AG04449 (cell line): ENCODE measurements at regions not wholly inside any gene's neighbourhood (a gene's known extent, or its start where the extent isn't known, plus 50 kb on each side); places are given as distances from the start of the nearest gene placed in this dataset.

Experiments used
- CTCF ChIA-PET: fragments of 350-600 bp; formaldehyde crosslinking; extraction: SDS; loops from one replicate; lab custom pipeline; 2021; ENCODE audit warnings: antibody characterized with exemption; lab: Yijun Ruan, JAX
- POLR2A ChIA-PET: fragments of 400-600, 350-600 bp; formaldehyde crosslinking; extraction: SDS; loops from one replicate; lab custom pipeline; 2020; ENCODE audit warnings: antibody characterized with exemption, inconsistent platforms; lab: Yijun Ruan, JAX
- DNase-seq: peaks from one replicate; pipeline ENCODE4 v3.0.0-alpha.2; 2010; ENCODE audit warnings: low read depth, low spot score
- H3K4me3 ChIP-seq: 2 replicates; pipeline ENCODE4 v1.5.1; 2011; ENCODE audit warnings: low read depth, mild to moderate bottlenecking, control low read depth, low read length
- TF ChIP-seq, protein P1 (sequence below): IDR thresholded peaks from one replicate; pipeline ENCODE4 v1.5.1; 2011; ENCODE audit warnings: mild to moderate bottlenecking, moderate library complexity, low read length, control low read depth, inconsistent platforms; ENCODE audit not compliant: insufficient read depth; ENCODE audit errors: missing control alignments

DNA sequence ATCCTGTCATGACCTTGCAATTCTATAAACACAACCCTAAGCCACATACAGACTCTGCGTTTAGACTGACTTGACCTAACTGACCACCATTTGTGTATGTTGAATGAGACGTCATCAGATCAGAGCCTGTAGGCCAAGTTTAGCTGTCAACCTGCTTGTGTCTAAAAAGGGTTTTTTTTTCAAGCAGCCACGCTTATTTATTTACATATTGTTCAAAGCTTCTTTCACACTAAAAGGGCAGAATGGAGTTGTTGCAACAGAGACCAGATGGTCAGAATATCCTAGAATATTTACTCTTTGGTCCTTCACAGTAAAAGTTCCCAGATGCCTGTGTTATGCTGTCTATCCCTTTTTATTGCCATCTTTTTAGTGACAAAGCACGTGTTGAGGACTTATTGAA, 307.7 kb upstream of the SLC10A2 start:
- ChIA-PET POLR2A (no interaction called here), CTCF (no interaction called here)
- H3K4me3 ChIP-seq: no peak overlapping the region
- no peak for DNase-seq
- TF ChIP-seq, protein P1, sequence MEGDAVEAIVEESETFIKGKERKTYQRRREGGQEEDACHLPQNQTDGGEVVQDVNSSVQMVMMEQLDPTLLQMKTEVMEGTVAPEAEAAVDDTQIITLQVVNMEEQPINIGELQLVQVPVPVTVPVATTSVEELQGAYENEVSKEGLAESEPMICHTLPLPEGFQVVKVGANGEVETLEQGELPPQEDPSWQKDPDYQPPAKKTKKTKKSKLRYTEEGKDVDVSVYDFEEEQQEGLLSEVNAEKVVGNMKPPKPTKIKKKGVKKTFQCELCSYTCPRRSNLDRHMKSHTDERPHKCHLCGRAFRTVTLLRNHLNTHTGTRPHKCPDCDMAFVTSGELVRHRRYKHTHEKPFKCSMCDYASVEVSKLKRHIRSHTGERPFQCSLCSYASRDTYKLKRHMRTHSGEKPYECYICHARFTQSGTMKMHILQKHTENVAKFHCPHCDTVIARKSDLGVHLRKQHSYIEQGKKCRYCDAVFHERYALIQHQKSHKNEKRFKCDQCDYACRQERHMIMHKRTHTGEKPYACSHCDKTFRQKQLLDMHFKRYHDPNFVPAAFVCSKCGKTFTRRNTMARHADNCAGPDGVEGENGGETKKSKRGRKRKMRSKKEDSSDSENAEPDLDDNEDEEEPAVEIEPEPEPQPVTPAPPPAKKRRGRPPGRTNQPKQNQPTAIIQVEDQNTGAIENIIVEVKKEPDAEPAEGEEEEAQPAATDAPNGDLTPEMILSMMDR: no peak

DNA sequence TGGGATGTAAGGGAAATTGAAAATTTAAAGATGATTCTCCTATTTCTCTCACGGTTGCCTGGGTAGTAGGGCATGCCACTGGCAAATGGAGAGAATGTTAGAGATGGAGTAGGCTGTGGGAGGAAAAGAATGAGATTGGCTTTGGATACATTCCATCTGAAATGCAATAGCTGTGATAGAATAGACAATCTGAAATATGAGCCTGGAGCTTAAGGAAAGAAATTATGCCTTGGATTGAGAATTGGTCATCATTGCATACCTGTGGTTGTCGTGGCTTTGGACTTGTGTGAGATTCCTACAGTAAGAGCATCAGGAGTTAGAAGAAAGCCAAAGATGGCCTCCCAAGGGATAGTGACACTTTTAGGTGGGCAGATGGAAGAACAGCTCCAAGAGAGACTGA, 305.1 kb upstream of the SLC10A2 start:
- TF ChIP-seq, protein P1: no peak
- ChIA-PET POLR2A (no interaction called here), CTCF (no interaction called here)
- DNase-seq: no peak
- no peak overlapping the region for H3K4me3 ChIP-seq

DNA sequence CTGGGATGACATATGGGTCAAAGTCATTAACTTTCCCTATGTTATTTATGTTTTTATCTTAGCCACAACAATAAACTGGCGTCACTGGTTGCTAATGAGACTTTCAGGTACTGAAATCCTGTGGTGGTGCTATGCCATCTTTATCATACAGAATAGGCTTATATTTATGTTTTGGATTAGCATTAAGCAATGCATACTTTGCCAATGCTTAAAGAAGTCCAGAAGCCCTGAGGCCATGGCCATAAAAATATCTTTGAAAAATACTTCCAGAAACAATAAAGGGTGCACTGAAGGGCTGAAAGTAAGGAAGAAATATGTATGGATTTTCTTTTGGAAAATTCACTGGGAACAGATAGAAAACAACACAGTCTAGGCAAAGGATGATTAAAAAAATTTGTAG, 304.6 kb upstream of the SLC10A2 start:
- no peak overlapping the region for H3K4me3 ChIP-seq
- DNase-seq: no peak
- TF ChIP-seq, protein P1: no peak
- ChIA-PET CTCF (no interaction called here), POLR2A (no interaction called here)

DNA sequence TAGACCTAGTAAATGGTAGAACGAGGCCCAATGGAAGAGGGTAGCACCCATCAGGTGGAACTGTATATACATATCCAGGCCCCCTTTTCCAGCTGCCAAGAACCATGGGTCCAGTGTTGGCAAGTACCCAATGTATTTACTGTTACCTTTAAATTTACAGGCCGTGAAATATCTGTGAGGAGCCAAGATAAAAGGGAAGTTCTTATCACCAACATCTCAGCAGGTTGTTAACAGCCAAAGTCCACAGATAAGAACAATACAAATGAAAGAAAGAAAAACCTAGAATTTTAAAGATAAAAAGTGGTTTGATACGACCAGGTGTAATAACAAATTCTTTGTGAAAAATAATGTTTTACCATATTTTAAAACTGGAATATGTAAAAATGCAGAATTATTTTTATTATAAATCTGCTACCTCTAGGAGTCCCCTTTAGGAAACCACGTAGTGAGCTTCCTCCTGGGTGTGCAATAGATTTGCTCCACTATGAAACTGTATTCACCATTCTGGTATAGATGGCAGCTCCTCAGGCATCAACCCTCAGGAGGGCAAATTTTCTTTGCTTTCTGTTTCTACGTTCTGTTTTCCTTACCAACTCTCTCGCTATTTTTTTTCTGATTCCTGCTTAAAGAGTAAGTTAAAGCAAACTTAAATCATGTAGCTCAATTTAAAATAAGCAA, 292.2 kb upstream of the SLC10A2 start:
- CTCF ChIA-PET: no interaction called here
- no peak for DNase-seq
- TF ChIP-seq, protein P1: no peak
- H3K4me3 ChIP-seq: no peak overlapping the region
- POLR2A ChIA-PET: no interaction called here

DNA sequence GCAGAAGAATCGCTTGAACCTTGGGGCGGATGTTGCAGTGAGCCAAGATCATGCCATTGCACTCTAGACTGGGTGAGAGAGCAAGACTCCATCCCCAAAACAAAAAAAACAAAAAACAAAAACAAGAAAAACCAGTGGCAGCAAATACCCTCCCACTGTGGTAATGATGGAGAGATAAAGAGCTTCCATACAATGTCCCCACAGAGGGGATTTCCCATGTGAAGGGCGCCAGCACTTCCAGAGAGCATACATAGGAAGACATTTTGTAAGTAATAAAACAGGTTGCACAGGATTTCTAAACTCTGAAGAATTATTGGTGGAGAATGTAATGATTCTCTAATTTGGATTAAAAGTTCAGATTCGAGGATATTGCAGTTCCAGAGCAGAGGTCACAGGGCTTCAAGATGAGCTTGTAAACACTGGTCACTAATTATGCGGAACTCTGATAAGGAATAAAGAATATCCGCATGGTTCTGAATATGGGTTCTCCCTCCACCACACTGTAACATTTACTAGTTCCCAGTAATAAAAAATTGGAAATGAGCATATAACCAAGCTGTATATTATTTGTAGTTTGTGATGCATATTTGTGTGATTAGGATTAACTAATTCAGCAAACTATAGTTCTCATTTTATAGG, 290.1 kb upstream of the SLC10A2 start:
- H3K4me3 ChIP-seq: no peak overlapping the region
- POLR2A ChIA-PET: no interaction called here
- CTCF ChIA-PET: no interaction called here
- TF ChIP-seq, protein P1: no peak
- no peak for DNase-seq

DNA sequence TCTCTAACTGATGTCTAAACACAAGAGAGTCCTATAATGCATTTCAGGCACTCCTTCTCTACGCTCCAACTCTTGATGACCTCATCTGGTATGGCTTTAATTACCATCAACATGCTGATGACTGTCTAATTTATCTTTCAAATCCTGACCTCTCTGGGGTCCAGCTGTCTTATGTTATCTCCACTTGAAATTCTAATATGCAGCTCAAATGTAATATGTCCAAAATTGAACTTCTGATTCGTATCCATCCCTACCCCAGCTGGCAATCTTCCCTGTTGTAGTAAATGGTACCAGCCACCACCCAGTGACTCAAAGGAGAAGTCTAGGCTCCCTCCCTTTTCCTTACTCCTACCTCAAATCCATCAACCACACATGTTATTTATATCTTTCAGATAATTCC, 288.0 kb upstream of the SLC10A2 start:
- DNase-seq: no peak
- no peak overlapping the region for H3K4me3 ChIP-seq
- POLR2A ChIA-PET: no interaction called here
- TF ChIP-seq, protein P1: no peak
- CTCF ChIA-PET: no interaction called here
